GM20431 (cell line): ENCODE measurements at regions not wholly inside any gene's neighbourhood (a gene's known extent, or its start where the extent isn't known, plus 50 kb on each side); places are given as distances from the start of the nearest gene placed in this dataset.

Experiments used
- in situ Hi-C: fragments of 300-500 bp; cut with MseI, MboI; formaldehyde crosslinking; loops from one replicate; pipeline ENCODE4 v1.15.0; 2020; ENCODE audit warnings: low sequenced_read_pairs; ENCODE audit not compliant: unreplicated experiment

DNA sequence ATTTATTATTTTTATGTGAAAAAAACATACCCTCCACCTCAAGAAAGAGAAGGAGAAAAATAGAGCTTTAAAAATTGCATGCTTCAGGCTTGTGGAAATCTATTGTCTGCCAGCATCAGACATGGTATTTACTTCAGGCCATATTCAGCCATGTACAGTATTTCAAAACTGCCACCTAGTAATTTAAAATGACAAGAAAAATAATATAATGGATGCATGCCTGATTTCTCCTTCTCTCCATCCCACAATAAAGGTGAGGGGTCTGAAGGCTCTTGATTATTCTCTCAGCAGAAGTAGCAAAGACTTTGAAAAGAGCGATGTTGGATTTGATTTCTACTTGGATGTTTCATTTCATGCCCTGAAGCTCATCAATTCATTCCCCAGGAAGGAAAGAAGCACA lies 250.7 kb downstream of the TBC1D4 start:
- in situ Hi-C loops: no loop called here

DNA sequence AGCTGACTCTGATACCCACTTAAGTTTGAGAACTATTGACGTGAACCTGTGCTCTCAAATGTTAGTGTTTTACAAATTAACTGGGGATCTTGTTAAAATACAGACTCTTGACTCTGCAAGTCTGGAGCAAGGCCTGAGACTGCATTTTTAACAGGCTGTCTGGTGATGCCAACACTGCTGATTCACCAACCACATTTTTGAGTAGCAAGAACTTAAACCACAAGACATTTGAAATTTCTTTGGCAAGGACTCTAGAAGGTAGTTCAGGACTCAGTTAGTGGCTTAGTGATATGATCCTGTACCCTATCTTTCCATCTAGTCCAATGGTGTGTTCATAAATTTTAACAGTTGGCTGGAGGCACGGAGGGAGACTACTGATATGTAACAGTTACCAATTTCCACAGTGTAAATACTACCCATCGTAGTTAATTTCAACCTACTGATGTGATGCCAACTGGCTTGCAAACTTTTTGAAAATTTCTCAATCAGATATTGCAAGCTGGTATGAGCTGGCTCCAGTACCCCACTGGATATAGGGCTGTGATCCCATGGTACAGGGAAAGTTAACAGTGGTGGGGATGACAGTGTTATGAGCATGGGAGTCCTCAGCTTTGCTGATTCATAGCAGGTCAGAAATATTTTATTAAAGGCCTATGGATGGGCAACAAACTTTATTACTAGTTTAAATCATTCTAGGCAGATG lies 255.1 kb downstream of the TBC1D4 start:
- in situ Hi-C loops: no loop called here

DNA sequence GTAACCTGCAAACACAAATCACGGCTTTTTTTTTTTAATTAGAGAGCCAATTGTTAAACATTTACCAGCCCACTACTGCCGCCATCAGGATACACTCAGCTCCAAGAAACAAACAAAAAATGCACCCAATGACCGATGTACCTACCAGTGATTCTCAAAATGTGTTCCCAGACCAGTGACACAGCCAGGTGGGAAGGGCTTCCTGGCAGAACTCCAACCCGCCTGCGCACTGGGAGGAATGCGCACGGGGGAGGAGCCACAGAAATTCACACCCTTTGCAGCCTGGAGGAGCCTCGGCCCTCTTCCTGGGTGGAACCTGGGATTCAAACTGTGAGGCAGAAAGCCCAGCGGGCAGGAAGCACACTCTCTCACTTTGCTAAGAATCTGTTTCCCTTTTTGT lies 255.9 kb downstream of the TBC1D4 start:
- in situ Hi-C loops: no loop called here

DNA sequence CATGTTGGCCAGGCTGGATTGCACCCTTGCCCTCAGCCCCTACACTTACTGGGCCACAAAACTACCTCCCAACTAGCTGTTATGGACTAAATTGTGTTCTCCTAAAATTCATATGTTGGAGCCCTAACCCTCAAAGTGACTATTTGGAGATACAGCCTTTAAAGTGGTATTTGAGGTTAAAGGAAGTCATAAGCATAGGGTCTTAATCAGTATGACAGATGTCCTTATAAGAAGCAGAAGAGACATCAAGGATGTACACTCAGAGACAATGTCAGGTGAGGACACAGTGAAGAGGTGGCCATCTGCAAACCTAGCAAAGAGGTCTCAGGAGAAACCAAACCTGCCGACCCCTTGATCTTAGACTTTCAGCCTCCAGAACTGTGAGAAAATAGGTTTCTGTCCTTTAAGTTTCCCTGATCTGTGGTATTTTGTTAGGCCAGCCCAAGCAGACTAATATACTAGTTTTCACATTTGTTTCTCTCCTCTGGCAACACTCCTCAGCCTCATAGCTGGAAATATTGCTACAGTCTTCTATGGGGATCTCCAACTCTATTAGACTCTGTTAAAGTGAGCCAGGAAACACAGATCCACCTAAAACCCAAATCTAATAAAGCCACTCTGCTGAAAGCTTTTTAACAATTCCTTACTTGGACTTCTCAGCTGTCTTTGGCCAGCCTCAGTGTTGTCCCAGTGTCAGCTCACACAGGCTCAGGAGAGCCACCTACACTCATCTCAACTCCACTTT lies 256.5 kb downstream of the TBC1D4 start:
- in situ Hi-C loops: no loop called here

DNA sequence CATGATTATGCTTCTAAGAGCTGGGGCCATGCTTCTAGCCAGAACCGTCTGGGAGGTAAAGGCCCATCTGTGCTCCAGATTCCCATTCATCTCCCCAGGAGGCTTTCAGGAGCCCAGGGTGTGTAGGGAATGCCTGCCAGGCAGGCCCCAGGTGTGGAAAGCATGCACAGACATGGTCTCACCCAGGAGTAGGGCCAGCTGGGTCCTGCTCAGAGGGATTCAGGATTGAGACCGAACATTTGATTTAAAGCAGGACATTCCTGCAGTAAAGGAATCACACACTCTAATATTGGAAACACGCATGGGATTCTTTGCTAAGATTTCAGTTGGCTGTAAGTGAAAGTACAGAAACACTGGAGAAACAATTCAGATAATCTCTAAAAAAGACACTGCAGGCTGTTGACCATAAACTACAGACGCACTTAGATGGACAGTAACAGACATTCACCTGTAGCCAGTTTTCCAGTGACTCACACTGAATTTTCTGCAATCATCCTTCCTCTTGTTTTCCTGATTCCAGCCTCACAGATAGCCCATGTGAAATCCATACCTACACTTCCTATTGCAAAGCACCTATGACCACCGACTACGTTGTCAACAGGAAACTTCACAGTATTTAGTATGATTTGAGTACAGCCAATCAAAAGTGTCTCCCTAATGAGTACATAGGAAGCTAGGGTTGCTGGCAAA lies 257.8 kb downstream of the TBC1D4 start:
- in situ Hi-C loops: no loop called here

DNA sequence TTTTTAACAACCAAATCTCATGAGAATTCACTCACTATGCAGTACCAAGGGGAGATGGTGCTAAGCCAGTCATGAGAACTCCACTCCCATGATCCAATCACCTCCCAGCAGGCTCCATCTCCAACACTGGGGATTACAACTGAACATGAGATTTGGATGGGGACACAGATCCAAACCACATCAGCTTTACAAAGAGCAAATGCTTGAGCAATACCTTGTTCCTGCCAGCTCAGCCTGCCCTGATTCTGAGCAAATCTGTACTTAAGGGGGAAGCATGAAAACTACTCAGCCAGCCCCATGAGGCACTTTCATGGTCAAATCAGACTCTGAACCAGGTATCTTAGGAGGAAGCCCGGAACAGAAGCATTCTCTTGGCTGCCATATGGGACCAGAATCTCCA lies 259.9 kb downstream of the TBC1D4 start:
- in situ Hi-C loops: no loop called here

- in situ Hi-C loops: no loop called here
Measured at GRCh38 chr13:75220861-75221260, 261.1 kb downstream of the TBC1D4 start.

DNA sequence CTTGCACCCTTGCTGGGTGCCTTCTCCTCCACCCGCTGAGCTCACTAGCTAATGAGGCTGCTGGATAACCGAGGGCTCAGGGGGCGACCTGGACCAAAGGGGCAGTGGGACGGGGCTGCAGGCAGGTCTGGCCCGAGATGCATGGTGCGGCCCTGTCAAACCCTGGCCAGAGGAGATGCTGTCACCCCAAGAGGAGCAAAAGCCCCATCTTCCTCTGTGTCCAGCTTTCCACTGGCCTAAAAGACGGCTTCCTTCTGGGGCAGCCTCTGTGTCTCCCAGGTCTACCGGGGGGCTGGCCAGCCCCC lies 261.8 kb downstream of the TBC1D4 start:
- in situ Hi-C loops: no loop called here

- in situ Hi-C loops: no loop called here
Measured at GRCh38 chr13:75219479-75220237, 262.3 kb downstream of the TBC1D4 start.

DNA sequence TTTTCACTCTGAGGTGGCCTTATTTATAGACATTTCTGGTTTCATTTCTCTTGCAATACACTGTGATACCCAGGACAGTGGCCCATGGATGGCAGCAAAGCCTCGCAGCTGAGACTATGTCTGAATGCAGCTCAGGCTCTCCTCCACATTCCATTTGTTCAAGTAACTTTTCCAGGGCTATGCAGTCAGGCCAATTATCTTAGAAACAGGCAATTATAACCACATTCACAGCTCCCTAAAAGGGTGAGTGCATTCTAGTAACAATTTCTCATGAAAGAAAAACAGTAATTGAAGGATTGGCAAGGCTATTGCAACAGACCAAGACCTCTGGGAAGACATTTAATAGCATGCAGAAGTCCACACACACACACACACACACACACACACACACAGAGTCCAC lies 264.0 kb downstream of the TBC1D4 start:
- in situ Hi-C loops: no loop called here

- in situ Hi-C loops: no loop called here
Measured at GRCh38 chr13:75216038-75216437, 265.9 kb downstream of the TBC1D4 start.

GRCh38 chr13:75214846-75215245 lies 267.1 kb downstream of the TBC1D4 start:
- in situ Hi-C loops: no loop called here

- in situ Hi-C loops: no loop called here
Measured at GRCh38 chr13:75202981-75203380, 279.0 kb downstream of the TBC1D4 start.

GRCh38 chr13:75197803-75198202 lies 284.2 kb downstream of the TBC1D4 start:
- in situ Hi-C loops: no loop called here

DNA sequence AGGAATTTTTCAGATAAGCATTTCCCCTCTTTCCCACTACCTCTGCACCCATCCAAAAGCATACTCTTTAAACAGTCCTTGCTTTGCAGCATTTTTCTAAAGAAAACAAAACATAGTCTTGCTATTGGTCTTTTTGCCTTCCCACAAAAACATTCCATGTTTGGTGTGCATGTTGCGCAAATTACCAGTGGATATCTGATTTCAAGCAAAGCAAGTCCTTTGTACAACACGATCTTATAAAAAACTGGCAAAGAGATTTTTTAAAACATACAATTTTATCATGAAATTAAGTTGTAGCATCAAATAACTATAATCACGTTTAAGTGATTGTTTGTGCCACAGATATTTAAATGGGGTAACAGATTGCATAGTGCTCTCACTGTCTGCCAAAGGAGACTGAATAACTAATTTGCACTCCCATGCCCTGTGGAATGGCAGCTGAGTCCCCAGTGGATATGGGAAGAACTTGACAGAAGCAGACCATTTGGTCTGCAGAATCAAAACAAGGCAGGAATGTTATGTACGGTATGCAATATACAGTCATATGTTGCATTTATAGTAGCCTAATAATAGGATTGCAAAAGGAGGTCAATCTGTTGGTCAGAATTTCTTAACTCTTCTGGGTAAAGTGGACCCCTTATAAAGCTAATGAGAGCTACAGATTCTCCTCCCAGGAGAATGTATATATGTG lies 285.7 kb downstream of the TBC1D4 start:
- in situ Hi-C loops: no loop called here

GRCh38 chr13:75195495-75196146 lies 286.3 kb downstream of the TBC1D4 start:
- in situ Hi-C loops: no loop called here

DNA sequence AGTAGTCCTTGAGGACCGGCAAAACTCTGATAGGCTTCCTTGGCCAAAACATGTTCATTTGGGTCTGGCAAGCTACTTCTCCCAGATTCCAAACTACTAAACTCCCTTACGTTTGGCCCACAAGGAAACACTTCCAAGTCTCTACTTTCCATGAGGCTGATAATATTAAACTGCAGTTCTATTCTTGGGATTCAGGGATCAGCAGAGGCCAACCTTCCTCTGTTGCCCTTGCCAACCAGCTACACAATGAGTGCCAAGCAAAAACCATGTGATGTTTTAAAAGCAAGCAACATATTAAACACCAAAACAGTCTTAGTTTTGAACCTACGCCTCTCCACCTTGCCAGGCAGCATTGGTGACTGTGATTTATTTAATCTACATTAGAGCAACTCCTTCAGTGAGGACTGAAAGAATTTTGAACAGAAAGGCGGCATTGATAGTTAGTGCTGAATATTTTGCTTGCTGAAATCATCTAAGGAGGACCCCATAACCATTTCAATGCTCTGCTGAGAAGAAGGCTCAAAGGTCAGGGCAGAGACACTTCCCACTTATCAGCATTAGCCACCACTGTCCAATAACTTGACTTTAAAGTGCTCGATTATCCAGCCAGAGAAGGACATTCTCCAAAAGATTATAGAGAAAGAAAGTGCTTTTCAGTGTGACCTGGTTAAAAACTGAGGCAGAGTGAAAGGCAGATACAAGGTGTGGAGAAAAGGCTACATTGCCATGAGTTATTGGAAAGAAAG lies 287.1 kb downstream of the TBC1D4 start:
- in situ Hi-C loops: no loop called here

DNA sequence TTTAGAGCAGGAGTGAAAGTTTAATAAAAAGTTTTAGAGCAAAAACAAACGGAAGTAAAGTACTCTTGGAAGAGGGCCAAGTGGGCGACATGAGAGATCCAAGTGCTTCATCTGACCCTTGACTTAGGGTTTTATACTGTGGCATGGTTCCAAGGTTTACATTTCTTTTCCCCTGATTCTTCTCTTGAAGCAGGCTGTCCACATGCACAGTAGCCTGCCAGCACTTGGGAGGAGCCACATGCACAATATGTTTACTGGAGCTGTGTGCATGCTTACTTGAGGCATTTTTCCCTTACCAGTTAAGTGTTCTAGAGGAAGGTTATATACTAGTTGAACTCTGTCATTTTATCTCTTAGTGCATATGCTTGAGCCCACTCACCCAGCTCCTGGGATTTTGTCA lies 295.6 kb downstream of the TBC1D4 start:
- in situ Hi-C loops: no loop called here

DNA sequence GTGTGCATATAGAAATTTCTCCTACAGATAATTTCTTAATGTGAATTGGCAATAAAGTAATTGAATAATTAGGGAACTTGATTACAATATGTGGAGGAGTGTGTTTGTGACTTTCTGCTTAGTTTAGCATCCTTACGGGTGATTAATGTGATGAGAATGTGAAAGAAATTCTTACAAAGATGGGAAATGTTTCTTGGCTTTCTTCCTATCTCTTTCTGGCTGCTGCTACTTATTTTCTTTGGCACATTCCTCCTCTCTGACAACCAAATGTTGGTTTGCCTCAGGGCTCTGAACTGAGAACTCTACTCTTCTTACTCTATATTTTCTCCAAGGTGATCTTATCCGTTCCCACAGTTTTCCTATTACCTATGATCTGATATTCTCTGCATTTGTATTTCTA lies 300.1 kb downstream of the TBC1D4 start:
- in situ Hi-C loops: no loop called here
